Stimulated activated naive B cell treated with anti-CD40 and anti-IgM and Interleukin-4, amounts not matched to agents 10 μg/mL and 1 μg/mL and 100 μg/mL, for 72 hours (primary cell): ENCODE measurements at regions not wholly inside any gene's neighbourhood (a gene's known extent, or its start where the extent isn't known, plus 50 kb on each side); places are given as distances from the start of the nearest gene placed in this dataset.

ENCODE experiments used
- ATAC-seq, 2 donors: fragments of 150-1000 bp; cut with Tn5 transposase; replicated peaks; 2 replicates each; pipeline ENCODE4 v1.10.0; 2021; ENCODE audit warnings: moderate library complexity in 1 of 2
- DNase-seq: peaks from one replicate; pipeline ENCODE4 v3.0.0; 2021
- H3K27ac Mint-ChIP-seq: one replicate; pipeline ENCODE4 v1.8.0; 2022; ENCODE audit warnings: mild to moderate bottlenecking, mixed read lengths
- H3K27me3 Mint-ChIP-seq, 2 donors: one replicate each; pipeline ENCODE4 v1.8.0; 2022; ENCODE audit warnings: mixed read lengths in 2 of 2
- H3K36me3 Mint-ChIP-seq, 2 donors: one replicate each; pipeline ENCODE4 v1.8.0; 2022; ENCODE audit warnings: mixed read lengths in 2 of 2, mild to moderate bottlenecking in 1 of 2
- H3K4me1 Mint-ChIP-seq, 2 donors: one replicate each; pipeline ENCODE4 v1.8.0; 2022; ENCODE audit warnings: mixed read lengths in 2 of 2, mild to moderate bottlenecking in 1 of 2
- H3K4me3 Mint-ChIP-seq, 2 donors: one replicate each; pipeline ENCODE4 v1.8.0; 2022; ENCODE audit warnings: mild to moderate bottlenecking in 2 of 2, mixed read lengths in 2 of 2, moderate library complexity in 1 of 2
- H3K9me3 Mint-ChIP-seq, 2 donors: one replicate each; pipeline ENCODE4 v1.8.0; 2022; ENCODE audit warnings: mixed read lengths in 2 of 2, mild to moderate bottlenecking in 1 of 2

GRCh38 chr2:37782155-37782673 lies 110.8 kb upstream of the CDC42EP3 start:
- ATAC-seq (no peak), DNase-seq (no peak)
- peaks cover 0 to 1% of the 10 kb centered on the region in 2 donors for H3K36me3 Mint-ChIP-seq
- H3K27me3 Mint-ChIP-seq = no peaks in the 10 kb centered on the region
- no peak overlapping the region for H3K27ac Mint-ChIP-seq
- H3K9me3 Mint-ChIP-seq = peaks cover 0 to 3% of the 10 kb centered on the region in 2 donors
- no peak overlapping the region for H3K4me3 Mint-ChIP-seq
- no peaks in the 10 kb centered on the region for H3K4me1 Mint-ChIP-seq

GRCh38 chr2:37782721-37783371 lies 111.4 kb upstream of the CDC42EP3 start:
- no peak for DNase-seq
- Mint-ChIP-seq H3K27me3 (no peaks in the 10 kb centered on the region), H3K4me1 (no peaks in the 10 kb centered on the region), H3K9me3 (peaks cover 0 to 7% of the 10 kb centered on the region in 2 donors), H3K4me3 (no peak overlapping the region), H3K36me3 (peaks cover 0 to 5% of the 10 kb centered on the region in 2 donors), H3K27ac (no peak overlapping the region)
- no peak for ATAC-seq

- H3K36me3 Mint-ChIP-seq = peaks cover 1 to 5% of the 10 kb centered on the region in 2 donors
- ATAC-seq (no peak), DNase-seq (no peak)
- H3K9me3 Mint-ChIP-seq = peaks cover 2 to 7% of the 10 kb centered on the region in 2 donors
- no peak overlapping the region for H3K4me3 Mint-ChIP-seq
- no peaks in the 10 kb centered on the region for H3K27me3 Mint-ChIP-seq
- H3K4me1 Mint-ChIP-seq = no peaks in the 10 kb centered on the region
- no peak overlapping the region for H3K27ac Mint-ChIP-seq
Observed at GRCh38 chr2:37783545-37783944, 112.1 kb upstream of the CDC42EP3 start.

GRCh38 chr2:37784071-37784758 lies 112.8 kb upstream of the CDC42EP3 start:
- H3K4me3 Mint-ChIP-seq = no peak overlapping the region
- ATAC-seq = no peak
- peaks cover 1 to 10% of the 10 kb centered on the region in 2 donors for H3K36me3 Mint-ChIP-seq
- H3K27me3 Mint-ChIP-seq = no peaks in the 10 kb centered on the region
- peaks cover 7 to 10% of the 10 kb centered on the region in 2 donors for H3K9me3 Mint-ChIP-seq
- H3K4me1 Mint-ChIP-seq = no peaks in the 10 kb centered on the region
- no peak for DNase-seq
- no peak overlapping the region for H3K27ac Mint-ChIP-seq

- H3K9me3 Mint-ChIP-seq = peaks cover 10 to 13% of the 10 kb centered on the region in 2 donors
- H3K4me3 Mint-ChIP-seq = no peak overlapping the region
- H3K4me1 Mint-ChIP-seq = no peaks in the 10 kb centered on the region
- no peak for ATAC-seq
- peaks cover 3 to 15% of the 10 kb centered on the region in 2 donors for H3K36me3 Mint-ChIP-seq
- H3K27ac Mint-ChIP-seq = no peak overlapping the region
- H3K27me3 Mint-ChIP-seq = no peaks in the 10 kb centered on the region
- DNase-seq = no peak
Observed at GRCh38 chr2:37784759-37785149, 113.3 kb upstream of the CDC42EP3 start.

GRCh38 chr2:37786191-37786698 lies 114.8 kb upstream of the CDC42EP3 start:
- DNase-seq (no peak), ATAC-seq (no peak)
- H3K27ac Mint-ChIP-seq = no peak overlapping the region
- H3K27me3 Mint-ChIP-seq = no peaks in the 10 kb centered on the region
- no peaks in the 10 kb centered on the region for H3K4me1 Mint-ChIP-seq
- H3K9me3 Mint-ChIP-seq = peaks cover 10 to 14% of the 10 kb centered on the region in 2 donors
- peaks cover 3 to 16% of the 10 kb centered on the region in 2 donors for H3K36me3 Mint-ChIP-seq
- H3K4me3 Mint-ChIP-seq = no peak overlapping the region

- ATAC-seq (no peak), DNase-seq (no peak)
- Mint-ChIP-seq H3K4me3 (no peak overlapping the region), H3K9me3 (peaks cover 10 to 14% of the 10 kb centered on the region in 2 donors), H3K27ac (no peak overlapping the region), H3K4me1 (no peaks in the 10 kb centered on the region), H3K36me3 (peaks cover 3 to 16% of the 10 kb centered on the region in 2 donors), H3K27me3 (no peaks in the 10 kb centered on the region)
Observed at GRCh38 chr2:37786854-37787253, 115.4 kb upstream of the CDC42EP3 start.

- Mint-ChIP-seq H3K27me3 (no peaks in the 10 kb centered on the region), H3K4me3 (no peak overlapping the region), H3K36me3 (peaks cover 3 to 16% of the 10 kb centered on the region in 2 donors), H3K9me3 (peaks cover 10 to 14% of the 10 kb centered on the region in 2 donors), H3K27ac (no peak overlapping the region), H3K4me1 (no peaks in the 10 kb centered on the region)
- no peak for ATAC-seq
- no peak for DNase-seq
Observed at GRCh38 chr2:37788602-37789209, 117.3 kb upstream of the CDC42EP3 start.

- peaks cover 10 to 14% of the 10 kb centered on the region in 2 donors for H3K9me3 Mint-ChIP-seq
- H3K4me1 Mint-ChIP-seq = no peaks in the 10 kb centered on the region
- DNase-seq (no peak), ATAC-seq (no peak)
- no peak overlapping the region for H3K4me3 Mint-ChIP-seq
- no peaks in the 10 kb centered on the region for H3K27me3 Mint-ChIP-seq
- H3K27ac Mint-ChIP-seq = no peak overlapping the region
- peaks cover 3 to 16% of the 10 kb centered on the region in 2 donors for H3K36me3 Mint-ChIP-seq
Observed at GRCh38 chr2:37790019-37790418, 118.6 kb upstream of the CDC42EP3 start.

- H3K4me1 Mint-ChIP-seq = no peaks in the 10 kb centered on the region
- no peak for ATAC-seq
- no peak for DNase-seq
- H3K9me3 Mint-ChIP-seq = peaks cover 10 to 14% of the 10 kb centered on the region in 2 donors
- peaks cover 3 to 16% of the 10 kb centered on the region in 2 donors for H3K36me3 Mint-ChIP-seq
- H3K27me3 Mint-ChIP-seq = no peaks in the 10 kb centered on the region
- H3K4me3 Mint-ChIP-seq = no peak overlapping the region
- H3K27ac Mint-ChIP-seq = no peak overlapping the region
Observed at GRCh38 chr2:37790462-37790861, 119.0 kb upstream of the CDC42EP3 start.

GRCh38 chr2:37792366-37792765 lies 120.9 kb upstream of the CDC42EP3 start:
- no peak for DNase-seq
- ATAC-seq = no peak
- peaks cover 10% of the 10 kb centered on the region in 2 donors for H3K9me3 Mint-ChIP-seq
- H3K36me3 Mint-ChIP-seq = peaks cover 3 to 13% of the 10 kb centered on the region in 2 donors
- H3K27ac Mint-ChIP-seq = no peak overlapping the region
- H3K4me1 Mint-ChIP-seq = peaks cover 5 to 6% of the 10 kb centered on the region in 2 donors
- H3K4me3 Mint-ChIP-seq = no peak overlapping the region
- H3K27me3 Mint-ChIP-seq = no peaks in the 10 kb centered on the region

GRCh38 chr2:37793004-37793403 lies 121.6 kb upstream of the CDC42EP3 start:
- peaks cover 7 to 9% of the 10 kb centered on the region in 2 donors for H3K4me1 Mint-ChIP-seq
- peaks cover 2 to 10% of the 10 kb centered on the region in 2 donors for H3K36me3 Mint-ChIP-seq
- H3K27ac Mint-ChIP-seq = no peak overlapping the region

GRCh38 chr2:37794717-37795116 lies 123.3 kb upstream of the CDC42EP3 start:
- Mint-ChIP-seq H3K27ac (no peak overlapping the region), H3K36me3 (peaks cover under 1% of the 10 kb centered on the region in 2 donors)
- ATAC-seq = no peak

More at GRCh38 chr2:37793004-37793403, 121.6 kb upstream of the CDC42EP3 start:
- Mint-ChIP-seq H3K27me3 (no peaks in the 10 kb centered on the region), H3K4me3 (no peak overlapping the region), H3K9me3 (peaks cover 7 to 9% of the 10 kb centered on the region in 2 donors)
- ATAC-seq (no peak), DNase-seq (no peak)

GRCh38 chr2:37795456-37795855 lies 124.0 kb upstream of the CDC42EP3 start:
- Mint-ChIP-seq H3K36me3 (no peaks in the 10 kb centered on the region), H3K27me3 (no peaks in the 10 kb centered on the region), H3K9me3 (no peaks in the 10 kb centered on the region), H3K4me1 (peaks cover 14 to 19% of the 10 kb centered on the region in 2 donors), H3K27ac (no peak overlapping the region), H3K4me3 (no peak overlapping the region)
- DNase-seq = no peak
- ATAC-seq = no peak

More at GRCh38 chr2:37794717-37795116, 123.3 kb upstream of the CDC42EP3 start:
- no peaks in the 10 kb centered on the region for H3K27me3 Mint-ChIP-seq
- peaks cover 14 to 19% of the 10 kb centered on the region in 2 donors for H3K4me1 Mint-ChIP-seq
- H3K4me3 Mint-ChIP-seq = no peak overlapping the region
- peaks cover under 1 to 1% of the 10 kb centered on the region in 2 donors for H3K9me3 Mint-ChIP-seq
- no peak for DNase-seq
